ENCODE measurements at regions not wholly inside any gene's neighbourhood (a gene's known extent, or its start where the extent isn't known, plus 50 kb on each side); places are given as distances from the start of the nearest gene placed in this dataset.
"Not testable (repeated sequence)": the region's sequence is repeated elsewhere in the genome, so short reads cannot be mapped to it uniquely, and the experiment has no call there.

GRCh38 chr10:100634034-100634433 lies 98.3 kb downstream of the HIF1AN start:
- Histone ChIP-seq H3K27me3 (ENCODE audit: control insufficient read depth, insufficient read depth, low read length) (no peaks in the 10 kb centered on the region), H3K36me3 (ENCODE audit: control insufficient read depth in 2 of 3, insufficient read depth in 3 of 3, low read length in 3 of 3) (no peaks in the 10 kb centered on the region), H3K9me3 (ENCODE audit: control insufficient read depth in 2 of 3, insufficient read depth in 1 of 3, low read length in 3 of 3) (no peaks in the 10 kb centered on the region), H3K4me3 (ENCODE audit: low read length in 3 of 3) (no peak overlapping the region), H3K4me1 (ENCODE audit: control insufficient read depth in 2 of 3, insufficient read depth in 2 of 3, low read depth in 1 of 3, low read length in 3 of 3) (peaks cover 0 to 3% (median 0%) of the 10 kb centered on the region in 3 donors), H3K9ac (ENCODE audit: low read length in 3 of 3) (no peak overlapping the region), H3K27ac (ENCODE audit: low read depth in 2 of 2, low read length in 2 of 2) (no peak overlapping the region)
- intact Hi-C loops (cut with DNase I): no loop called here
- FAIRE-seq (no peak), DNase-seq (no peak)
- TF ChIP-seq, protein P1, sequence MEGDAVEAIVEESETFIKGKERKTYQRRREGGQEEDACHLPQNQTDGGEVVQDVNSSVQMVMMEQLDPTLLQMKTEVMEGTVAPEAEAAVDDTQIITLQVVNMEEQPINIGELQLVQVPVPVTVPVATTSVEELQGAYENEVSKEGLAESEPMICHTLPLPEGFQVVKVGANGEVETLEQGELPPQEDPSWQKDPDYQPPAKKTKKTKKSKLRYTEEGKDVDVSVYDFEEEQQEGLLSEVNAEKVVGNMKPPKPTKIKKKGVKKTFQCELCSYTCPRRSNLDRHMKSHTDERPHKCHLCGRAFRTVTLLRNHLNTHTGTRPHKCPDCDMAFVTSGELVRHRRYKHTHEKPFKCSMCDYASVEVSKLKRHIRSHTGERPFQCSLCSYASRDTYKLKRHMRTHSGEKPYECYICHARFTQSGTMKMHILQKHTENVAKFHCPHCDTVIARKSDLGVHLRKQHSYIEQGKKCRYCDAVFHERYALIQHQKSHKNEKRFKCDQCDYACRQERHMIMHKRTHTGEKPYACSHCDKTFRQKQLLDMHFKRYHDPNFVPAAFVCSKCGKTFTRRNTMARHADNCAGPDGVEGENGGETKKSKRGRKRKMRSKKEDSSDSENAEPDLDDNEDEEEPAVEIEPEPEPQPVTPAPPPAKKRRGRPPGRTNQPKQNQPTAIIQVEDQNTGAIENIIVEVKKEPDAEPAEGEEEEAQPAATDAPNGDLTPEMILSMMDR (IDR thresholded peaks at IDR 0.05; ENCODE audit: borderline replicate concordance, extremely low read depth, insufficient read depth): no peak

DNA sequence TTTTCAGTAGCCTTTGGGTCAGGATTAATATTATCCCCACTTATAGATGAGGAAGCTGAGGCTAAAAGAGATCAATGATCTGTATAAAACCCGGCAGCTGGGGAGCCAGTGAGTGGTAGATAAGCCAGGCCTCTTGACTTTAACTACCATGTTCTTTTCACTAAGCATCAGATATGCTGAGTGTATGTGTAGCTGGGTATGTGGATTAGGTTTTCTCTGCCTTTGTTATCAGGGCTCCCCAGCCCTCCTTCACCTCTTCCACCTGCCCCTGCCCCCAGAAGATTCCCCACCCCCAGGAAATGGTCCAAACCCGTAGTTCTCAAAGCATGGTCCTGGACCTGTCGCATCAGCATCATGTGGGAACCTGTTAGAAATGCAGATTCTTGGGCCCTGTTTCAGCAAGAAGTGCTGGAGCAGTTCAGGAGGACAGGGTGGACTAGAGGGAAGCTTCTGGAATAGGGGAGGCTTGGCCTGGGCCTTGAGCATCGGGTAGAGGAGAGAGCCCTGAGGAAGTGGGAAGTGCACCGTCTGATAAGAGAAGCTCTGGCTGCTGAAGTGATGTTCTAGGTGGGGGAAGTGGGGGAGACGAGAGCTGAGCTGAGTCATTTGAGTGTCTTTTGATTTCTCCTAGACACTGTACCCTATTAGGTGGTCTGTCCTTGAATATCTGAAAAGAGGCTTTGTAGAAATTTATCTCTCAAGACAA lies 101.3 kb downstream of the HIF1AN start:
- Histone ChIP-seq H3K4me3 (ENCODE audit: low read length in 3 of 3) (no peak overlapping the region), H3K27me3 (ENCODE audit: control insufficient read depth, insufficient read depth, low read length) (peaks cover 2% of the 10 kb centered on the region), H3K9ac (ENCODE audit: low read length in 3 of 3) (no peak overlapping the region), H3K9me3 (ENCODE audit: control insufficient read depth in 2 of 3, insufficient read depth in 1 of 3, low read length in 3 of 3) (no peaks in the 10 kb centered on the region), H3K4me1 (ENCODE audit: control insufficient read depth in 2 of 3, insufficient read depth in 2 of 3, low read depth in 1 of 3, low read length in 3 of 3) (peaks cover 0 to 3% (median 0%) of the 10 kb centered on the region in 3 donors), H3K36me3 (ENCODE audit: control insufficient read depth in 2 of 3, insufficient read depth in 3 of 3, low read length in 3 of 3) (no peaks in the 10 kb centered on the region), H3K27ac (ENCODE audit: low read depth in 2 of 2, low read length in 2 of 2) (no peak overlapping the region)
- no peak for DNase-seq
- intact Hi-C loops (cut with DNase I): no loop called here
- TF ChIP-seq, protein P1 (IDR thresholded peaks at IDR 0.05; ENCODE audit: borderline replicate concordance, extremely low read depth, insufficient read depth): no peak
- no peak for FAIRE-seq

GRCh38 chr10:100637785-100638184 lies 102.0 kb downstream of the HIF1AN start:
- Histone ChIP-seq H3K27ac (ENCODE audit: low read depth in 2 of 2, low read length in 2 of 2) (no peak overlapping the region), H3K27me3 (ENCODE audit: control insufficient read depth, insufficient read depth, low read length) (peaks cover 2% of the 10 kb centered on the region), H3K36me3 (ENCODE audit: control insufficient read depth in 2 of 3, insufficient read depth in 3 of 3, low read length in 3 of 3) (no peaks in the 10 kb centered on the region), H3K4me3 (ENCODE audit: low read length in 3 of 3) (no peak overlapping the region), H3K9ac (ENCODE audit: low read length in 3 of 3) (no peak overlapping the region), H3K4me1 (ENCODE audit: control insufficient read depth in 2 of 3, insufficient read depth in 2 of 3, low read depth in 1 of 3, low read length in 3 of 3) (peaks cover 0 to 3% (median 0%) of the 10 kb centered on the region in 3 donors), H3K9me3 (ENCODE audit: control insufficient read depth in 2 of 3, insufficient read depth in 1 of 3, low read length in 3 of 3) (no peaks in the 10 kb centered on the region)
- FAIRE-seq (no peak), DNase-seq (peak in 4 of 5 donors; percentile 61 to 82 (median 74))
- TF ChIP-seq, protein P1 (IDR thresholded peaks at IDR 0.05; ENCODE audit: borderline replicate concordance, extremely low read depth, insufficient read depth): peak; percentile 9
- intact Hi-C loops (cut with DNase I): no loop called here

- H3K9me3 ChIP-seq (ENCODE audit: control insufficient read depth in 2 of 3, insufficient read depth in 1 of 3, low read length in 3 of 3); FAIRE-seq; H3K27me3 ChIP-seq (ENCODE audit: control insufficient read depth, insufficient read depth, low read length); H3K4me1 ChIP-seq (ENCODE audit: control insufficient read depth in 2 of 3, insufficient read depth in 2 of 3, low read depth in 1 of 3, low read length in 3 of 3); intact Hi-C loops (cut with DNase I); H3K9ac ChIP-seq (ENCODE audit: low read length in 3 of 3); H3K36me3 ChIP-seq (ENCODE audit: control insufficient read depth in 2 of 3, insufficient read depth in 3 of 3, low read length in 3 of 3); H3K4me3 ChIP-seq (ENCODE audit: low read length in 3 of 3); DNase-seq; H3K27ac ChIP-seq (ENCODE audit: low read depth in 2 of 2, low read length in 2 of 2): not testable (repeated sequence)
These were observed 103.2 kb downstream of the HIF1AN start for GRCh38 chr10:100638969-100639368.
